Inflammatory macrophage treated with lipopolysaccharide for 1 hour (primary cell): ENCODE measurements at regions not wholly inside any gene's neighbourhood (a gene's known extent, or its start where the extent isn't known, plus 50 kb on each side); places are given as distances from the start of the nearest gene placed in this dataset.

ENCODE experiments used
- DNase-seq, 2 donors: peaks; one replicate each; pipeline ENCODE4 v3.0.0-alpha.2; 2020 to 2022

GRCh38 chr10:56722912-56723311, 361.9 kb upstream of the ZWINT start:
- DNase-seq = no peak

GRCh38 chr10:56715262-56715661, 354.2 kb upstream of the ZWINT start:
- no peak for DNase-seq

- no peak for DNase-seq
Measured at GRCh38 chr10:56698506-56698905, 337.4 kb upstream of the ZWINT start.

- no peak for DNase-seq
Measured at GRCh38 chr10:56679578-56679977, 318.5 kb upstream of the ZWINT start.

- DNase-seq = no peak
Measured at GRCh38 chr10:56662765-56663447, 301.8 kb upstream of the ZWINT start.

GRCh38 chr10:56653289-56653688, 292.2 kb upstream of the ZWINT start:
- DNase-seq = no peak

- no peak for DNase-seq
Measured at GRCh38 chr10:56646329-56647111, 285.5 kb upstream of the ZWINT start.

GRCh38 chr10:56633876-56634452, 272.9 kb upstream of the ZWINT start:
- DNase-seq = no peak

- no peak for DNase-seq
Measured at GRCh38 chr10:56632537-56632936, 271.5 kb upstream of the ZWINT start.

- DNase-seq = no peak
Measured at GRCh38 chr10:56624082-56624481, 263.0 kb upstream of the ZWINT start.

- no peak for DNase-seq
Measured at GRCh38 chr10:56623064-56623463, 262.0 kb upstream of the ZWINT start.

- DNase-seq = no peak
Measured at GRCh38 chr10:56622335-56622973, 261.4 kb upstream of the ZWINT start.

- no peak for DNase-seq
Measured at GRCh38 chr10:56606202-56606601, 245.1 kb upstream of the ZWINT start.

- DNase-seq = no peak
Measured at GRCh38 chr10:56605051-56605450, 244.0 kb upstream of the ZWINT start.

GRCh38 chr10:56604624-56605023, 243.6 kb upstream of the ZWINT start:
- DNase-seq = no peak

GRCh38 chr10:56599201-56599600, 238.1 kb upstream of the ZWINT start:
- no peak for DNase-seq

GRCh38 chr10:56596257-56596656, 235.2 kb upstream of the ZWINT start:
- DNase-seq = no peak

GRCh38 chr10:56593120-56593519, 232.1 kb upstream of the ZWINT start:
- DNase-seq = no peak

GRCh38 chr10:56586461-56586891, 225.4 kb upstream of the ZWINT start:
- DNase-seq = no peak

GRCh38 chr10:56585447-56586171, 224.6 kb upstream of the ZWINT start:
- DNase-seq = no peak

- DNase-seq = no peak
Measured at GRCh38 chr10:56583316-56583715, 222.3 kb upstream of the ZWINT start.

- DNase-seq = no peak
Measured at GRCh38 chr10:56567580-56567979, 206.5 kb upstream of the ZWINT start.

GRCh38 chr10:56561336-56561735, 200.3 kb upstream of the ZWINT start:
- DNase-seq = no peak
